K562 (cell line): ENCODE measurements at regions not wholly inside any gene's neighbourhood (a gene's known extent, or its start where the extent isn't known, plus 50 kb on each side); places are given as distances from the start of the nearest gene placed in this dataset.
"Not testable (repeated sequence)": the region's sequence is repeated elsewhere in the genome, so short reads cannot be mapped to it uniquely, and the experiment has no call there.

Source experiments
- ATAC-seq: fragments of 200-7000 bp; cut with Tn5 transposase; 3 replicates; pipeline ENCODE4 v1.9.1; 2020; ENCODE audit warnings: moderate library complexity
- BruUV-seq: library from RNA; stranded (reverse); fragments of 400-500 nt; replicated peaks from 2 replicates; lab custom pipeline; 2021; lab: Mats Ljungman, UMichigan
- CTCF ChIA-PET: fragments of 300-600 bp; formaldehyde crosslinking; extraction: SDS; loops from one replicate; lab custom pipeline; 2021; ENCODE audit warnings: low intra/inter-chr PET ratio; lab: Yijun Ruan, JAX
- POLR2A ChIA-PET: fragments of 300-600, 350-650 bp; sonication (Branson Sonifier 250); formaldehyde crosslinking; extraction: SDS; loops from one replicate; lab custom pipeline; 2021; ENCODE audit warnings: antibody characterized with exemption, inconsistent platforms; lab: Yijun Ruan, JAX
- DNase-seq, 4 experiments: peaks; one replicate each; pipeline versions ENCODE4 v3.0.0 to v3.0.0-alpha.2; 2011 to 2018; ENCODE audit warnings: low spot score in 3 of 4, mixed read lengths in 3 of 4; ENCODE audit errors: extremely low read depth in 1 of 4
- FAIRE-seq: peaks from 2 replicates; lab custom pipeline; 2011; peaks lifted over from hg19 to GRCh38; lab: Jason Lieb, UNC
- H2AFZ ChIP-seq: 2 replicates; pipeline ENCODE4 v1.6.0; 2011; ENCODE audit warnings: low read depth, low read length, control low read depth, inconsistent platforms
- H3K27ac ChIP-seq: fragments of 200-600 bp; 3 replicates; pipeline ENCODE4 v1.8.0; 2011; ENCODE audit warnings: low read depth, mild to moderate bottlenecking, control low read depth, inconsistent platforms, low read length, moderate library complexity, mixed read lengths; ENCODE audit errors: extremely low read depth
- H3K27me3 ChIP-seq, 2 experiments: fragments of 300-600 bp in 1 of 2; 2 replicates in 1 of 2; 3 replicates in 1 of 2; pipeline versions ENCODE4 v1.6.0 to v1.8.0; 2011; ENCODE audit warnings: inconsistent platforms in 2 of 2, low read length in 2 of 2, mild to moderate bottlenecking in 1 of 2, mixed read lengths in 1 of 2, moderate library complexity in 1 of 2; ENCODE audit not compliant: control insufficient read depth in 2 of 2, insufficient read depth in 2 of 2
- H3K36me3 ChIP-seq: fragments of 300-600 bp; 3 replicates; pipeline ENCODE4 v1.8.0; 2011; ENCODE audit warnings: mild to moderate bottlenecking, low read length, inconsistent platforms; ENCODE audit not compliant: control insufficient read depth, insufficient read depth
- H3K4me1 ChIP-seq, 2 experiments: fragments of 200-600 bp in 1 of 2; replicated peaks in 1 of 2; 2 replicates in 1 of 2; 3 replicates in 1 of 2; pipeline versions ENCODE4 v1.5.1 to v1.8.0; 2011; ENCODE audit warnings: inconsistent platforms in 2 of 2, low read length in 2 of 2, mild to moderate bottlenecking in 1 of 2, mixed read lengths in 1 of 2, moderate library complexity in 1 of 2; ENCODE audit not compliant: control insufficient read depth in 2 of 2, insufficient read depth in 2 of 2
- H3K4me2 ChIP-seq: 2 replicates; pipeline ENCODE4 v1.6.1; 2011; ENCODE audit warnings: low read length, control low read depth, inconsistent platforms, mixed read lengths; ENCODE audit not compliant: insufficient read depth
- H3K4me3 ChIP-seq: fragments of 200-600 bp; sonication (generic), shearing (Covaris generic); 2 replicates; pipeline ENCODE4 v1.5.1; 2016; ENCODE audit warnings: control low read depth, inconsistent platforms
- H3K79me2 ChIP-seq: fragments of 200-600 bp; 3 replicates; pipeline ENCODE4 v1.8.0; 2011; ENCODE audit warnings: low read length, inconsistent platforms; ENCODE audit not compliant: control insufficient read depth, insufficient read depth
- H3K9ac ChIP-seq, 2 experiments: 2 replicates each; pipeline versions ENCODE4 v1.6.0 to v1.6.1; 2011; ENCODE audit warnings: low read depth in 2 of 2, low read length in 2 of 2, control low read depth in 1 of 2, inconsistent platforms in 1 of 2, mild to moderate bottlenecking in 1 of 2, mixed read lengths in 1 of 2; ENCODE audit not compliant: insufficient read depth in 1 of 2
- H3K9me1 ChIP-seq: one replicate; pipeline ENCODE4 v1.6.0; 2011; ENCODE audit warnings: inconsistent platforms, mild to moderate bottlenecking, low read length, moderate library complexity; ENCODE audit not compliant: control insufficient read depth, insufficient read depth
- H3K9me3 ChIP-seq: replicated peaks from 2 replicates; pipeline ENCODE4 v1.5.1; 2011; ENCODE audit warnings: low read depth, low read length, inconsistent platforms; ENCODE audit not compliant: control insufficient read depth, insufficient read depth
- H4K20me1 ChIP-seq: replicated peaks from 2 replicates; pipeline ENCODE4 v1.6.1; 2011; ENCODE audit warnings: low read length, inconsistent platforms, mixed read lengths; ENCODE audit not compliant: control insufficient read depth, insufficient read depth
- CBX2 ChIP-seq: fragments of 200-600 bp; sonication (generic); IDR thresholded peaks from one replicate; pipeline ENCODE4 v1.6.1; 2012; ENCODE audit warnings: mild to moderate bottlenecking, low read length, inconsistent platforms; ENCODE audit not compliant: insufficient read depth, poor library complexity, severe bottlenecking
- DLX4 ChIP-seq: fragments of 250-450 bp; sonication (Bioruptor Pico); IDR thresholded peaks from 2 replicates; pipeline ENCODE4 v1.6.1; 2021; ENCODE audit warnings: mild to moderate bottlenecking
- HDAC3 ChIP-seq: fragments of 450-650 bp; IDR thresholded peaks from 2 replicates; pipeline ENCODE4 v1.6.1; 2018; ENCODE audit warnings: borderline replicate concordance, mild to moderate bottlenecking, moderate library complexity; ENCODE audit not compliant: partially characterized antibody
- MCM3 ChIP-seq: fragments of 450-650 bp; IDR thresholded peaks from 2 replicates; pipeline ENCODE4 v1.6.1; 2016
- NR2F6 ChIP-seq: fragments of 450-650 bp; formaldehyde crosslinking; IDR thresholded peaks from 2 replicates; pipeline ENCODE4 v1.4.0; 2020; ENCODE audit warnings: mild to moderate bottlenecking
- WGBS: fragments of 100-300 bp; shearing (Covaris generic); methylation state at CpG from one replicate; pipeline ENCODE4 v1.1.6; 2016; ENCODE audit warnings: low coverage, mixed read lengths; ENCODE audit not compliant: insufficient coverage; ENCODE audit errors: missing lambda C conversion rate; 5-methylcytosine and 5-hydroxymethylcytosine counted together
- in situ Hi-C: fragments of 300-500 bp; cut with MboI; formaldehyde crosslinking; loops from 4 replicates; pipeline ENCODE4 v1.15.0; 2018; ENCODE audit warnings: inconsistent platforms, mixed read lengths
- intact Hi-C: fragments of 100-400 bp; cut with micrococcal nuclease; formaldehyde crosslinking; loops from 2 replicates; pipeline ENCODE4 v1.14.2; 2022
- TF ChIP-seq, protein P1 (sequence below): fragments of 250-450 bp; sonication (Bioruptor Pico); IDR thresholded peaks from 2 replicates; pipeline ENCODE4 v1.5.0; 2020; ENCODE audit warnings: mild to moderate bottlenecking, borderline replicate concordance

DNA sequence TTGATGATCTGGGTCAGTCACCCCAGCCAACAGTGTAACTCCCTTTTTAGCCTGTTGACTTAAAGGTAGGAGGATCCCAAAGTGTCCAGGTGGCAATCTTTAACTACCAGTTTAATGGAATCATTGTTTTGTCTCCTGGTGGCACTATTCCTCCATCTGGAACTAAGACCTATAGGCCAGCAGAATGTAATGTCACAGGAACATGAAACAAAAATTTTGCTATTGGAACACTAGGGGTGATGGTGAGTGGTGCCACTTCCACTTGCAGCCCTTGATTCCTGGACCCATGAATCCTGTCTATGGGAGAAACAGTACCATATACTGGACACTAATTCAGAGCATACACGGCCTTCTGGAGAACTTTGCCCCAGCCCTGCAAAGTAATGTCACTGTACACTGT is 219.5 kb upstream of the RASA1 start (continued):
- TF ChIP-seq, protein P1, sequence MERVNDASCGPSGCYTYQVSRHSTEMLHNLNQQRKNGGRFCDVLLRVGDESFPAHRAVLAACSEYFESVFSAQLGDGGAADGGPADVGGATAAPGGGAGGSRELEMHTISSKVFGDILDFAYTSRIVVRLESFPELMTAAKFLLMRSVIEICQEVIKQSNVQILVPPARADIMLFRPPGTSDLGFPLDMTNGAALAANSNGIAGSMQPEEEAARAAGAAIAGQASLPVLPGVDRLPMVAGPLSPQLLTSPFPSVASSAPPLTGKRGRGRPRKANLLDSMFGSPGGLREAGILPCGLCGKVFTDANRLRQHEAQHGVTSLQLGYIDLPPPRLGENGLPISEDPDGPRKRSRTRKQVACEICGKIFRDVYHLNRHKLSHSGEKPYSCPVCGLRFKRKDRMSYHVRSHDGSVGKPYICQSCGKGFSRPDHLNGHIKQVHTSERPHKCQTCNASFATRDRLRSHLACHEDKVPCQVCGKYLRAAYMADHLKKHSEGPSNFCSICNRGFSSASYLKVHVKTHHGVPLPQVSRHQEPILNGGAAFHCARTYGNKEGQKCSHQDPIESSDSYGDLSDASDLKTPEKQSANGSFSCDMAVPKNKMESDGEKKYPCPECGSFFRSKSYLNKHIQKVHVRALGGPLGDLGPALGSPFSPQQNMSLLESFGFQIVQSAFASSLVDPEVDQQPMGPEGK (CRISPR knock-in tag) = no peak
- no peak for TF ChIP-seq NR2F6 (CRISPR knock-in tag)
- TF ChIP-seq MCM3 = no peak
- no peak for TF ChIP-seq HDAC3
- no peak for TF ChIP-seq CBX2
- no peak for TF ChIP-seq DLX4 (CRISPR knock-in tag)

GRCh38 chr5:87049012-87049411 is 218.7 kb upstream of the RASA1 start:
- in situ Hi-C loops, H3K9ac ChIP-seq, H3K27me3 ChIP-seq, H3K4me3 ChIP-seq, H4K20me1 ChIP-seq, intact Hi-C loops, H3K36me3 ChIP-seq, H3K9me1 ChIP-seq, H3K27ac ChIP-seq, H3K4me1 ChIP-seq, ATAC-seq, FAIRE-seq, BruUV-seq, H3K4me2 ChIP-seq, H2AFZ ChIP-seq, POLR2A ChIA-PET, CTCF ChIA-PET, DNase-seq, H3K9me3 ChIP-seq, H3K79me2 ChIP-seq: not testable (repeated sequence)
- 0% methylated on average over 6 of the region's 6 CpGs for WGBS
